ENCODE measurements at regions not wholly inside any gene's neighbourhood (a gene's known extent, or its start where the extent isn't known, plus 50 kb on each side); places are given as distances from the start of the nearest gene placed in this dataset.

GRCh38 chr4:162392946-162393345, 229.1 kb upstream of the FSTL5 start:
- Histone ChIP-seq H3K79me2 (ENCODE audit: insufficient read depth, low read depth, low read length) (no peaks in the 10 kb centered on the region), H3K4me2 (ENCODE audit: low read length) (no peak overlapping the region), H3K36me3 (ENCODE audit: insufficient read depth, low read length) (no peaks in the 10 kb centered on the region), H3K27ac (ENCODE audit: low read depth, low read length, poor library complexity, severe bottlenecking) (no peak overlapping the region), H3K4me1 (ENCODE audit: insufficient read depth, low read length, poor library complexity, severe bottlenecking) (no peaks in the 10 kb centered on the region), H3K9me3 (ENCODE audit: low read length) (no peaks in the 10 kb centered on the region), H3K9me2 (ENCODE audit: insufficient read depth, low read length) (no peaks in the 10 kb centered on the region), H4K20me1 (ENCODE audit: insufficient read depth, low read length) (no peaks in the 10 kb centered on the region), H2AFZ (ENCODE audit: low read length) (no peak overlapping the region), H3K4me3 (ENCODE audit: low read depth, low read length, poor library complexity, severe bottlenecking) (no peak overlapping the region)
- no peak for TF ChIP-seq CTCF (conservative IDR thresholded peaks at IDR 0.05; ENCODE audit: low read length)
- no peak for TF ChIP-seq EZH2phosphoT487 (IDR thresholded peaks at IDR 0.05; ENCODE audit: borderline replicate concordance, low read depth, low read length)
- ChIA-PET CTCF (ENCODE audit: unreplicated experiment) (no interaction called here), POLR2A (no interaction called here)
- no TSS peak for BruUV-seq (replicated peaks)
- no peak for DNase-seq (ENCODE audit: low spot score)
- intact Hi-C loops (cut with micrococcal nuclease; ENCODE audit: unreplicated experiment) = no loop called here

DNA sequence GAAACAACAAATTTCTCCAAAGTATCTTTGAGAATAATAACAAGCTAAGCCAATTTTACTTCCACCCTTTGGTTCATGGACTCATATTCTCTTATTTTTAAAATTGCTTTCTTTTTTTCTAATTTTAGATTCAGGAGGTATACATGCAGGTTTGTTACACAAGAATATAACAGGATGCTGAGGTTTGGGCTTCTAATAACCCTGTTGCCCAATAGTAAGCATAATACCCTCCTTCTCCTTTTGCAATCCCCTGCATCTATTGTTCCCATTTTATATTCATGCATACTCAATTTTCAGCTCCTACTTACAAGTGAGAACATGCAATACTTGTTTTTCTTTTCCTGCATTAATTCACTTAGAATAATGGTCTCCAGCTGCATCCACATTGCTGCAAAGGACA, 202.3 kb upstream of the FSTL5 start:
- POLR2A ChIA-PET = no interaction called here

GRCh38 chr4:162364651-162365050, 200.9 kb upstream of the FSTL5 start:
- no TSS peak for BruUV-seq (replicated peaks)
- H3K9me2 ChIP-seq (ENCODE audit: insufficient read depth, low read length) = no peaks in the 10 kb centered on the region
- H2AFZ ChIP-seq (ENCODE audit: low read length) = no peak overlapping the region
- POLR2A ChIA-PET = no interaction called here
- no peak for DNase-seq (ENCODE audit: low spot score)
- CTCF ChIA-PET (ENCODE audit: unreplicated experiment) = no interaction called here
- no peaks in the 10 kb centered on the region for H3K79me2 ChIP-seq (ENCODE audit: insufficient read depth, low read depth, low read length)
- H4K20me1 ChIP-seq (ENCODE audit: insufficient read depth, low read length) = no peaks in the 10 kb centered on the region
- H3K27ac ChIP-seq (ENCODE audit: low read depth, low read length, poor library complexity, severe bottlenecking) = no peak overlapping the region
- H3K9me3 ChIP-seq (ENCODE audit: low read length) = no peaks in the 10 kb centered on the region
- no peak overlapping the region for H3K4me2 ChIP-seq (ENCODE audit: low read length)
- intact Hi-C loops (cut with micrococcal nuclease; ENCODE audit: unreplicated experiment) = no loop called here
- no peaks in the 10 kb centered on the region for H3K4me1 ChIP-seq (ENCODE audit: insufficient read depth, low read length, poor library complexity, severe bottlenecking)
- H3K36me3 ChIP-seq (ENCODE audit: insufficient read depth, low read length) = no peaks in the 10 kb centered on the region
- TF ChIP-seq CTCF (conservative IDR thresholded peaks at IDR 0.05; ENCODE audit: low read length) = no peak
- no peak for TF ChIP-seq EZH2phosphoT487 (IDR thresholded peaks at IDR 0.05; ENCODE audit: borderline replicate concordance, low read depth, low read length)
- H3K4me3 ChIP-seq (ENCODE audit: low read depth, low read length, poor library complexity, severe bottlenecking) = no peak overlapping the region

More for the DNA sequence above, 202.3 kb upstream of the FSTL5 start:
- no peak overlapping the region for H3K27ac ChIP-seq (ENCODE audit: low read depth, low read length, poor library complexity, severe bottlenecking)
- H3K79me2 ChIP-seq (ENCODE audit: insufficient read depth, low read depth, low read length) = no peaks in the 10 kb centered on the region
- no peak overlapping the region for H2AFZ ChIP-seq (ENCODE audit: low read length)
- no peak for DNase-seq (ENCODE audit: low spot score)
- no peaks in the 10 kb centered on the region for H3K36me3 ChIP-seq (ENCODE audit: insufficient read depth, low read length)
- TF ChIP-seq CTCF (conservative IDR thresholded peaks at IDR 0.05; ENCODE audit: low read length) = no peak
- no peak for TF ChIP-seq EZH2phosphoT487 (IDR thresholded peaks at IDR 0.05; ENCODE audit: borderline replicate concordance, low read depth, low read length)
- CTCF ChIA-PET (ENCODE audit: unreplicated experiment) = no interaction called here
- intact Hi-C loops (cut with micrococcal nuclease; ENCODE audit: unreplicated experiment) = no loop called here
- H3K4me3 ChIP-seq (ENCODE audit: low read depth, low read length, poor library complexity, severe bottlenecking) = no peak overlapping the region
- H3K4me2 ChIP-seq (ENCODE audit: low read length) = no peak overlapping the region
- BruUV-seq (replicated peaks) = no TSS peak
- H3K9me3 ChIP-seq (ENCODE audit: low read length) = no peaks in the 10 kb centered on the region
- H4K20me1 ChIP-seq (ENCODE audit: insufficient read depth, low read length) = no peaks in the 10 kb centered on the region
- H3K9me2 ChIP-seq (ENCODE audit: insufficient read depth, low read length) = no peaks in the 10 kb centered on the region
- H3K4me1 ChIP-seq (ENCODE audit: insufficient read depth, low read length, poor library complexity, severe bottlenecking) = no peaks in the 10 kb centered on the region
